Activated CD4-positive, alpha-beta memory T cell treated with anti-CD3 and anti-CD28 coated beads for 36 hours (primary cell): ENCODE measurements at regions not wholly inside any gene's neighbourhood (a gene's known extent, or its start where the extent isn't known, plus 50 kb on each side); places are given as distances from the start of the nearest gene placed in this dataset.

Source experiments
- CTCF ChIA-PET: fragments of 350-600 bp; sonication (Branson Sonifier 250); formaldehyde crosslinking; loops from one replicate; lab custom pipeline; 2021; ENCODE audit warnings: antibody characterized with exemption, inconsistent platforms; lab: Charles Lee
- POLR2A ChIA-PET: fragments of 350-600 bp; sonication (Branson Sonifier 250); formaldehyde crosslinking; loops from one replicate; lab custom pipeline; 2021; ENCODE audit warnings: antibody characterized with exemption; lab: Charles Lee
- DNase-seq: peaks from one replicate; pipeline ENCODE4 v3.0.0-alpha.2; 2020
- H3K27ac Mint-ChIP-seq: one replicate; pipeline ENCODE4 v1.8.0; 2021; ENCODE audit warnings: mixed read lengths
- H3K27me3 Mint-ChIP-seq: one replicate; pipeline ENCODE4 v1.8.0; 2021; ENCODE audit warnings: mixed read lengths
- H3K36me3 Mint-ChIP-seq: one replicate; pipeline ENCODE4 v1.8.0; 2021; ENCODE audit warnings: mixed read lengths
- H3K4me1 Mint-ChIP-seq: one replicate; pipeline ENCODE4 v1.8.0; 2021; ENCODE audit warnings: low read depth, mixed read lengths
- H3K4me3 Mint-ChIP-seq: one replicate; pipeline ENCODE4 v1.8.0; 2021; ENCODE audit warnings: mild to moderate bottlenecking, mixed read lengths
- H3K9me3 Mint-ChIP-seq: one replicate; pipeline ENCODE4 v1.8.0; 2021; ENCODE audit warnings: mixed read lengths
- intact Hi-C: fragments of 100-400 bp; cut with micrococcal nuclease; formaldehyde crosslinking; loops from one replicate; pipeline ENCODE4 v1.15.1; 2023

- H3K36me3 Mint-ChIP-seq = no peaks in the 10 kb centered on the region
- POLR2A ChIA-PET = no interaction called here
Observed at GRCh38 chr14:97264516-97265230, 467.5 kb downstream of the VRK1 start.

GRCh38 chr14:97266653-97267052 is 469.5 kb downstream of the VRK1 start:
- Mint-ChIP-seq H3K9me3 (peaks cover 5% of the 10 kb centered on the region), H3K4me1 (peaks cover 4% of the 10 kb centered on the region), H3K4me3 (no peak overlapping the region), H3K27me3 (peaks cover 6% of the 10 kb centered on the region), H3K27ac (no peak overlapping the region), H3K36me3 (no peaks in the 10 kb centered on the region)
- intact Hi-C loops = no loop called here
- CTCF ChIA-PET = no interaction called here
- POLR2A ChIA-PET = no interaction called here
- no peak for DNase-seq

More at GRCh38 chr14:97264516-97265230, 467.5 kb downstream of the VRK1 start:
- DNase-seq = no peak
- Mint-ChIP-seq H3K27me3 (peaks cover 6% of the 10 kb centered on the region), H3K4me1 (peaks cover 4% of the 10 kb centered on the region), H3K4me3 (no peak overlapping the region), H3K9me3 (peaks cover 5% of the 10 kb centered on the region), H3K27ac (no peak overlapping the region)
- CTCF ChIA-PET = no interaction called here
- intact Hi-C loops = no loop called here

GRCh38 chr14:97267509-97267908 is 470.3 kb downstream of the VRK1 start:
- no peak for DNase-seq
- CTCF ChIA-PET = no interaction called here
- no peaks in the 10 kb centered on the region for H3K9me3 Mint-ChIP-seq
- H3K4me3 Mint-ChIP-seq = no peak overlapping the region
- H3K27ac Mint-ChIP-seq = no peak overlapping the region
- POLR2A ChIA-PET = no interaction called here
- no peaks in the 10 kb centered on the region for H3K36me3 Mint-ChIP-seq
- intact Hi-C loops = no loop called here
- peaks cover 4% of the 10 kb centered on the region for H3K4me1 Mint-ChIP-seq
- peaks cover 6% of the 10 kb centered on the region for H3K27me3 Mint-ChIP-seq

- no peaks in the 10 kb centered on the region for H3K36me3 Mint-ChIP-seq
- H3K9me3 Mint-ChIP-seq = no peaks in the 10 kb centered on the region
- CTCF ChIA-PET = no interaction called here
- POLR2A ChIA-PET = no interaction called here
- no peak for DNase-seq
- no peak overlapping the region for H3K4me3 Mint-ChIP-seq
- H3K27me3 Mint-ChIP-seq = peaks cover 6% of the 10 kb centered on the region
- H3K27ac Mint-ChIP-seq = no peak overlapping the region
- intact Hi-C loops = no loop called here
- peaks cover 4% of the 10 kb centered on the region for H3K4me1 Mint-ChIP-seq
Observed at GRCh38 chr14:97268097-97268496, 470.9 kb downstream of the VRK1 start.

GRCh38 chr14:97270308-97270707 is 473.1 kb downstream of the VRK1 start:
- ChIA-PET CTCF (no interaction called here), POLR2A (no interaction called here)
- Mint-ChIP-seq H3K27ac (no peak overlapping the region), H3K27me3 (peaks cover 5% of the 10 kb centered on the region), H3K9me3 (no peaks in the 10 kb centered on the region), H3K4me3 (no peak overlapping the region), H3K36me3 (no peaks in the 10 kb centered on the region), H3K4me1 (peaks cover 4% of the 10 kb centered on the region)
- intact Hi-C loops = no loop called here
- DNase-seq = no peak

GRCh38 chr14:97271451-97271960 is 474.3 kb downstream of the VRK1 start:
- POLR2A ChIA-PET = no interaction called here
- H3K36me3 Mint-ChIP-seq = no peaks in the 10 kb centered on the region
- no peak overlapping the region for H3K4me3 Mint-ChIP-seq
- intact Hi-C loops = no loop called here
- H3K27me3 Mint-ChIP-seq = peaks cover 3% of the 10 kb centered on the region
- peaks cover 11% of the 10 kb centered on the region for H3K4me1 Mint-ChIP-seq
- H3K27ac Mint-ChIP-seq = no peak overlapping the region
- no peak for DNase-seq
- H3K9me3 Mint-ChIP-seq = no peaks in the 10 kb centered on the region
- CTCF ChIA-PET = no interaction called here

- Mint-ChIP-seq H3K27ac (no peak overlapping the region), H3K4me1 (peaks cover 12% of the 10 kb centered on the region), H3K27me3 (peaks cover 2% of the 10 kb centered on the region), H3K4me3 (no peak overlapping the region), H3K9me3 (no peaks in the 10 kb centered on the region), H3K36me3 (no peaks in the 10 kb centered on the region)
- intact Hi-C loops = no loop called here
- CTCF ChIA-PET = no interaction called here
- DNase-seq = no peak
- POLR2A ChIA-PET = no interaction called here
Observed at GRCh38 chr14:97273540-97273939, 476.4 kb downstream of the VRK1 start.

- no peak overlapping the region for H3K4me3 Mint-ChIP-seq
- intact Hi-C loops = no loop called here
- H3K27me3 Mint-ChIP-seq = peaks cover 2% of the 10 kb centered on the region
- DNase-seq = no peak
- peaks cover 12% of the 10 kb centered on the region for H3K4me1 Mint-ChIP-seq
- no peaks in the 10 kb centered on the region for H3K9me3 Mint-ChIP-seq
- ChIA-PET CTCF (no interaction called here), POLR2A (no interaction called here)
- H3K36me3 Mint-ChIP-seq = no peaks in the 10 kb centered on the region
- H3K27ac Mint-ChIP-seq = no peak overlapping the region
Observed at GRCh38 chr14:97274626-97275025, 477.4 kb downstream of the VRK1 start.

- Mint-ChIP-seq H3K9me3 (no peaks in the 10 kb centered on the region), H3K27ac (no peak overlapping the region), H3K27me3 (peaks cover 6% of the 10 kb centered on the region), H3K4me3 (no peak overlapping the region), H3K36me3 (no peaks in the 10 kb centered on the region), H3K4me1 (peaks cover 12% of the 10 kb centered on the region)
- DNase-seq = no peak
- CTCF ChIA-PET = no interaction called here
- POLR2A ChIA-PET = no interaction called here
- intact Hi-C loops = no loop called here
Observed at GRCh38 chr14:97275276-97275675, 478.1 kb downstream of the VRK1 start.

- DNase-seq = no peak
- Mint-ChIP-seq H3K27me3 (peaks cover 6% of the 10 kb centered on the region), H3K36me3 (no peaks in the 10 kb centered on the region), H3K27ac (no peak overlapping the region), H3K4me3 (no peak overlapping the region), H3K4me1 (peaks cover 12% of the 10 kb centered on the region), H3K9me3 (no peaks in the 10 kb centered on the region)
- POLR2A ChIA-PET = no interaction called here
- CTCF ChIA-PET = no interaction called here
- intact Hi-C loops = no loop called here
Observed at GRCh38 chr14:97276573-97276972, 479.4 kb downstream of the VRK1 start.

GRCh38 chr14:97277711-97278110 is 480.5 kb downstream of the VRK1 start:
- H3K27ac Mint-ChIP-seq = no peak overlapping the region
- CTCF ChIA-PET = no interaction called here

GRCh38 chr14:97280526-97280925 is 483.3 kb downstream of the VRK1 start:
- Mint-ChIP-seq H3K27ac (no peak overlapping the region), H3K4me1 (peaks cover 16% of the 10 kb centered on the region), H3K9me3 (no peaks in the 10 kb centered on the region), H3K27me3 (peaks cover 9% of the 10 kb centered on the region), H3K36me3 (no peaks in the 10 kb centered on the region), H3K4me3 (no peak overlapping the region)
- no peak for DNase-seq
- POLR2A ChIA-PET = no interaction called here
- CTCF ChIA-PET = no interaction called here
- intact Hi-C loops = no loop called here

More at GRCh38 chr14:97277711-97278110, 480.5 kb downstream of the VRK1 start:
- Mint-ChIP-seq H3K36me3 (no peaks in the 10 kb centered on the region), H3K4me1 (peaks cover 13% of the 10 kb centered on the region), H3K9me3 (no peaks in the 10 kb centered on the region), H3K27me3 (peaks cover 6% of the 10 kb centered on the region), H3K4me3 (no peak overlapping the region)
- intact Hi-C loops = no loop called here
- POLR2A ChIA-PET = no interaction called here
- DNase-seq = no peak

- Mint-ChIP-seq H3K4me1 (peaks cover 6% of the 10 kb centered on the region), H3K27me3 (peaks cover 7% of the 10 kb centered on the region), H3K4me3 (no peak overlapping the region), H3K36me3 (no peaks in the 10 kb centered on the region), H3K9me3 (no peaks in the 10 kb centered on the region), H3K27ac (no peak overlapping the region)
- CTCF ChIA-PET = no interaction called here
- POLR2A ChIA-PET = no interaction called here
- no peak for DNase-seq
- intact Hi-C loops = no loop called here
Observed at GRCh38 chr14:97281741-97282140, 484.6 kb downstream of the VRK1 start.
